Endothelial cell of umbilical vein (primary cell): ENCODE measurements at regions not wholly inside any gene's neighbourhood (a gene's known extent, or its start where the extent isn't known, plus 50 kb on each side); places are given as distances from the start of the nearest gene placed in this dataset.

Source experiments
- BruUV-seq: library from RNA; stranded (reverse); fragments of 400-500 nt; replicated peaks from 2 replicates; lab custom pipeline; 2021; lab: Mats Ljungman, UMichigan
- CTCF ChIA-PET: fragments of 300-600, 350-600 bp; sonication (Branson Sonifier 250); formaldehyde crosslinking; loops from one replicate; lab custom pipeline; 2021; ENCODE audit warnings: antibody characterized with exemption, inconsistent platforms; lab: Charles Lee
- POLR2A ChIA-PET: fragments of 300-600, 350-600 bp; sonication (Branson Sonifier 250); formaldehyde crosslinking; loops from one replicate; lab custom pipeline; 2021; ENCODE audit warnings: antibody characterized with exemption, inconsistent platforms; lab: Charles Lee
- DNase-seq: peaks from one replicate; pipeline ENCODE4 v3.0.0-alpha.2; 2011; ENCODE audit warnings: low read depth, low spot score
- FAIRE-seq: peaks from 2 replicates; lab custom pipeline; 2011; peaks lifted over from hg19 to GRCh38; lab: Jason Lieb, UNC
- H2AFZ ChIP-seq: 2 replicates; pipeline ENCODE4 v1.6.0; 2012; ENCODE audit warnings: low read depth, low read length, control low read depth, inconsistent platforms
- H3K27ac ChIP-seq: 2 replicates; pipeline ENCODE4 v1.5.1; 2011; ENCODE audit warnings: low read depth, mild to moderate bottlenecking, control low read depth, low read length, moderate library complexity; ENCODE audit not compliant: insufficient read depth
- H3K27me3 ChIP-seq, 2 experiments: 2 replicates each; pipeline versions ENCODE4 v1.6.0 to v1.6.1; 2011; ENCODE audit warnings: low read length in 2 of 2, mixed read lengths in 1 of 2; ENCODE audit not compliant: control insufficient read depth in 2 of 2, insufficient read depth in 2 of 2
- H3K36me3 ChIP-seq, 2 experiments: 2 replicates in 1 of 2; 3 replicates in 1 of 2; pipeline ENCODE4 v1.5.1; 2011; ENCODE audit warnings: low read length in 2 of 2, mild to moderate bottlenecking in 1 of 2, moderate library complexity in 1 of 2; ENCODE audit not compliant: control insufficient read depth in 2 of 2, insufficient read depth in 2 of 2; ENCODE audit errors: extremely low read depth in 1 of 2
- H3K4me1 ChIP-seq: 3 replicates; pipeline ENCODE4 v1.5.1; 2011; ENCODE audit warnings: mild to moderate bottlenecking, low read length; ENCODE audit not compliant: control insufficient read depth, insufficient read depth; ENCODE audit errors: extremely low read depth
- H3K4me2 ChIP-seq: 2 replicates; pipeline ENCODE4 v1.6.1; 2011; ENCODE audit warnings: low read length, control low read depth, mixed read lengths; ENCODE audit not compliant: insufficient read depth
- H3K4me3 ChIP-seq, 3 experiments: fragments of 200-600 bp in 1 of 3; sonication (generic), shearing (Covaris generic) in 1 of 3; replicated peaks in 1 of 3; 2 replicates each; pipeline ENCODE4 v1.5.1; 2011 to 2016; ENCODE audit warnings: control low read depth in 3 of 3, low read length in 3 of 3, mild to moderate bottlenecking in 2 of 3, inconsistent platforms in 1 of 3, low read depth in 1 of 3, moderate library complexity in 1 of 3; ENCODE audit not compliant: insufficient read depth in 1 of 3
- H3K79me2 ChIP-seq: 2 replicates; pipeline ENCODE4 v1.6.0; 2012; ENCODE audit warnings: low read length, inconsistent platforms; ENCODE audit not compliant: control insufficient read depth, insufficient read depth
- H3K9ac ChIP-seq: replicated peaks from 2 replicates; pipeline ENCODE3; 2011; ENCODE audit warnings: low read length, control low read depth; ENCODE audit not compliant: insufficient read depth; ENCODE audit errors: extremely low read depth
- H3K9me1 ChIP-seq: replicated peaks from 3 replicates; pipeline ENCODE4 v1.6.0; 2011; ENCODE audit warnings: mild to moderate bottlenecking, low read length; ENCODE audit not compliant: control insufficient read depth, insufficient read depth; ENCODE audit errors: extremely low read depth
- H3K9me3 ChIP-seq: replicated peaks from 2 replicates; pipeline ENCODE4 v1.5.1; 2012; ENCODE audit warnings: low read length, inconsistent platforms; ENCODE audit not compliant: control insufficient read depth, insufficient read depth
- H4K20me1 ChIP-seq: replicated peaks from 2 replicates; pipeline ENCODE3; 2011; ENCODE audit warnings: mild to moderate bottlenecking, low read length; ENCODE audit not compliant: control insufficient read depth, insufficient read depth; ENCODE audit errors: extremely low read depth
- EZH2 ChIP-seq: IDR thresholded peaks from 2 replicates; pipeline ENCODE4 v1.6.1; 2012; ENCODE audit warnings: borderline replicate concordance, low read depth, mild to moderate bottlenecking, moderate library complexity, low read length, inconsistent platforms; ENCODE audit not compliant: severe bottlenecking
- FOS ChIP-seq: IDR thresholded peaks from 2 replicates; pipeline ENCODE4 v1.6.1; 2011; ENCODE audit warnings: mild to moderate bottlenecking, low read length, moderate library complexity, borderline replicate concordance; ENCODE audit not compliant: insufficient read depth
- GATA2 ChIP-seq: IDR thresholded peaks from 2 replicates; pipeline ENCODE4 v1.7.0; 2011; ENCODE audit warnings: low read depth, mild to moderate bottlenecking, moderate library complexity, mixed read lengths, low read length; ENCODE audit not compliant: insufficient read length, insufficient read depth
- JUN ChIP-seq: IDR thresholded peaks from 2 replicates; pipeline ENCODE4 v1.6.1; 2011; ENCODE audit warnings: borderline replicate concordance, low read depth; ENCODE audit not compliant: insufficient read length, insufficient read depth
- MYC ChIP-seq: IDR thresholded peaks from one replicate; pipeline ENCODE4 v1.6.1; 2011; ENCODE audit warnings: mild to moderate bottlenecking, low read depth, low read length
- POLR2A ChIP-seq: IDR thresholded peaks from 2 replicates; pipeline ENCODE4 v1.6.1; 2012; ENCODE audit warnings: low read depth, mild to moderate bottlenecking, control low read depth, low read length
- POLR2AphosphoS5 ChIP-seq: IDR thresholded peaks from 2 replicates; pipeline ENCODE4 v1.6.1; 2012; ENCODE audit warnings: low read depth, mild to moderate bottlenecking, control low read depth, low read length, moderate library complexity; ENCODE audit not compliant: insufficient read depth
- dilution Hi-C: fragments of 300-500 bp; cut with MboI; formaldehyde crosslinking; loops from one replicate; pipeline ENCODE4 v1.15.0; 2019; ENCODE audit warnings: low sequenced_read_pairs; ENCODE audit not compliant: extremely low pct_ligation_motif_present
- intact Hi-C: fragments of 100-400 bp; cut with micrococcal nuclease; formaldehyde crosslinking; loops from one replicate; pipeline ENCODE4 v1.10.0; 2022
- TF ChIP-seq, protein P1 (sequence below), 2 donors: IDR thresholded peaks; 1 replicate in 1 of 2; 2 replicates in 1 of 2; pipeline ENCODE4 v1.5.1; 2011; ENCODE audit warnings: low read length in 2 of 2, mild to moderate bottlenecking in 2 of 2, moderate library complexity in 2 of 2, control low read depth in 1 of 2, inconsistent platforms in 1 of 2, low read depth in 1 of 2; ENCODE audit not compliant: insufficient read depth in 1 of 2; ENCODE audit errors: extremely low read depth in 1 of 2
- TF ChIP-seq, protein P2 (sequence below): IDR thresholded peaks from 2 replicates; pipeline ENCODE4 v1.6.1; 2011; ENCODE audit not compliant: insufficient read depth, insufficient read length

DNA sequence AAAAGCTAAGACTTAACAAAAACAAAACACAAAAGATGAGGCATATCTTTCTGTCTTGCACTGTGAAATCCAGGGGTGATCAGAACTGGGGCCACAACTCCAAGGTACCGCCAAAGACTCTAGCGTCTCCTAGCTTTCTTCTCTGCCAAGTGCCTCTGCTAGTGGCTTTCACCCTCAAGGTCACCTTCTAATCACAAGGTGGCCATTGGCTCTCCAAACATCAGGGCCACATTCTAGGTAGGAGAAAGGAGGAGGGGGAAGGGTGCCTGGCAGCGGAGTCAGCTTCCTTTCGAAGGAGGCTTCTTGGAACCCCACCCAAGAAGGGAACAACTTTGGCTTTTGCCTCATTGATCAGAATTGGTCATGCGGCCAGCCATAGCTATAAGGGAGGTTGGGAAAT is 168.8 kb upstream of the SMAD3 start:
- Histone ChIP-seq H3K27me3 (no peaks in the 10 kb centered on the region), H2AFZ (no peak overlapping the region), H3K9me3 (no peaks in the 10 kb centered on the region), H4K20me1 (no peaks in the 10 kb centered on the region), H3K4me1 (peaks cover 6% of the 10 kb centered on the region), H3K4me3 (no peak overlapping the region), H3K79me2 (no peaks in the 10 kb centered on the region), H3K27ac (no peak overlapping the region), H3K9ac (no peak overlapping the region), H3K4me2 (no peak overlapping the region), H3K36me3 (no peaks in the 10 kb centered on the region), H3K9me1 (no peaks in the 10 kb centered on the region)
- TF ChIP-seq, protein P1, sequence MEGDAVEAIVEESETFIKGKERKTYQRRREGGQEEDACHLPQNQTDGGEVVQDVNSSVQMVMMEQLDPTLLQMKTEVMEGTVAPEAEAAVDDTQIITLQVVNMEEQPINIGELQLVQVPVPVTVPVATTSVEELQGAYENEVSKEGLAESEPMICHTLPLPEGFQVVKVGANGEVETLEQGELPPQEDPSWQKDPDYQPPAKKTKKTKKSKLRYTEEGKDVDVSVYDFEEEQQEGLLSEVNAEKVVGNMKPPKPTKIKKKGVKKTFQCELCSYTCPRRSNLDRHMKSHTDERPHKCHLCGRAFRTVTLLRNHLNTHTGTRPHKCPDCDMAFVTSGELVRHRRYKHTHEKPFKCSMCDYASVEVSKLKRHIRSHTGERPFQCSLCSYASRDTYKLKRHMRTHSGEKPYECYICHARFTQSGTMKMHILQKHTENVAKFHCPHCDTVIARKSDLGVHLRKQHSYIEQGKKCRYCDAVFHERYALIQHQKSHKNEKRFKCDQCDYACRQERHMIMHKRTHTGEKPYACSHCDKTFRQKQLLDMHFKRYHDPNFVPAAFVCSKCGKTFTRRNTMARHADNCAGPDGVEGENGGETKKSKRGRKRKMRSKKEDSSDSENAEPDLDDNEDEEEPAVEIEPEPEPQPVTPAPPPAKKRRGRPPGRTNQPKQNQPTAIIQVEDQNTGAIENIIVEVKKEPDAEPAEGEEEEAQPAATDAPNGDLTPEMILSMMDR (IDR thresholded peaks at IDR 0.05; ENCODE audit: extremely low read depth in 1 of 2, insufficient read depth in 1 of 2, low read depth in 1 of 2, low read length in 2 of 2): no peak
- TF ChIP-seq JUN (no peak), FOS (no peak), EZH2 (no peak), GATA2 (no peak), MYC (no peak), POLR2AphosphoS5 (no peak), POLR2A (no peak)
- TF ChIP-seq, protein P2, sequence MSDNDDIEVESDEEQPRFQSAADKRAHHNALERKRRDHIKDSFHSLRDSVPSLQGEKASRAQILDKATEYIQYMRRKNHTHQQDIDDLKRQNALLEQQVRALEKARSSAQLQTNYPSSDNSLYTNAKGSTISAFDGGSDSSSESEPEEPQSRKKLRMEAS: no peak
- DNase-seq (no peak), FAIRE-seq (no peak)
- CTCF ChIA-PET: interaction anchor here (0.7 kb wide), 1 partner anchor 11 kb away, joined by 3 read pairs; no protein-coding TSS in a partner anchor
- intact Hi-C loops (no loop called here), dilution Hi-C loops (no loop called here)
- BruUV-seq: no TSS peak
- POLR2A ChIA-PET: no interaction called here
